Nephron (organoid): ENCODE measurements at regions not wholly inside any gene's neighbourhood (a gene's known extent, or its start where the extent isn't known, plus 50 kb on each side); places are given as distances from the start of the nearest gene placed in this dataset.

Experiments
- H3K27ac Mint-ChIP-seq, 3 experiments: 2 replicates each; pipeline ENCODE4 v1.8.0; 2020; ENCODE audit warnings: mixed read lengths in 3 of 3, mild to moderate bottlenecking in 2 of 3, moderate library complexity in 1 of 3
- H3K27me3 Mint-ChIP-seq: 2 replicates; pipeline ENCODE4 v1.8.0; 2021; ENCODE audit warnings: low read depth, mild to moderate bottlenecking, moderate library complexity, mixed read lengths
- H3K36me3 Mint-ChIP-seq: 2 replicates; pipeline ENCODE4 v1.8.0; 2020; ENCODE audit warnings: low read depth, mixed read lengths
- H3K4me1 Mint-ChIP-seq: 2 replicates; pipeline ENCODE4 v1.8.0; 2020; ENCODE audit warnings: mixed read lengths
- H3K4me3 Mint-ChIP-seq, 3 experiments: 2 replicates each; pipeline ENCODE4 v1.8.0; 2020; ENCODE audit warnings: mild to moderate bottlenecking in 3 of 3, mixed read lengths in 3 of 3, moderate library complexity in 2 of 3
- H3K9me3 Mint-ChIP-seq: 2 replicates; pipeline ENCODE4 v1.8.0; 2020; ENCODE audit warnings: mixed read lengths
- CTCF ChIP-seq, 3 experiments: fragments of 200-600 bp; sonication (generic); IDR thresholded peaks; one replicate each; pipeline ENCODE4 v1.5.0; 2021; ENCODE audit warnings: antibody characterized with exemption in 3 of 3; ENCODE audit not compliant: unreplicated experiment in 3 of 3

DNA sequence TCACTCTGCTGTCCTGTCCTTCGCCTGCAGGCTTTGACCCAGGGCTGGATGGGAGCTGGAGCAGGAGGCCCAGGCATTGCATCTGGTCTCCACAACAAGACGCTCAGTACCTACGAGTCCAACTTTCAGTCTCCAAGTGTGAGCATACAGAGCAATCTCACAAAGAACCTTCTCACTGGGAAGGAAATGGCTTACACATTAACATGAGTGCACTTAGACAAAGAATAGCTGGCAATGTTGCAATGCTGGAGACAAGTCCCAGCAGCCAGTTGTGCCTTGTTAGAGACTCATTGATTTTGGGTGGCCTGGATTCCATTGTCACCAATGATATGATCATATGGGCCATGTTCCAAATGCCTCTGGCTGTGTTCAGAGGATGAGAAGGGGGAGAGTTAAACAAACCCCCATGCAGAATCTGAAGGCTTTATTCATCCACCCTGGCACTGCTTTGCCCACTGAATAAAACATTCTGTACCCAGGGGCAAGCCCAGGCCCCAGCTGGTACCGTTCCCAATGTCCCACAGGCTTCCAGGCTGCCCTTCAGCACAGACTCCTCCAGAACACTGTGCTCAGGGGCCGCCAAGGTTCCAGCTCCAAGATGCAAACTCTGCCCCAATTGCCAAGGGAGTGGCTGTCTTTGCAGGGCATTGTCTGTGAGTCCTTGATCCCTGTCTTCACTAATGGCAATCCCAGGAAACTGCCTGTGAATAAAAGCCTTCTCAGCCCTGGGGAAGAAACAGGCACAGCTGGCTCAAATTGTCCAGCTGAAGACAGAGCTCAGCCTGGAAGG, 185.5 kb downstream of the HSD17B3 start:
- Mint-ChIP-seq H3K36me3 (peaks cover 8% of the 10 kb centered on the region), H3K4me3 (no peak overlapping the region), H3K27ac (peak overlapping the region; percentile 71 to 78 (median 77)), H3K27me3 (peaks cover 24% of the 10 kb centered on the region), H3K4me1 (no peaks in the 10 kb centered on the region), H3K9me3 (peaks cover 18% of the 10 kb centered on the region)
- no peak for TF ChIP-seq CTCF (IDR thresholded peaks at IDR 0.05; ENCODE audit: unreplicated experiment in 3 of 3)

DNA sequence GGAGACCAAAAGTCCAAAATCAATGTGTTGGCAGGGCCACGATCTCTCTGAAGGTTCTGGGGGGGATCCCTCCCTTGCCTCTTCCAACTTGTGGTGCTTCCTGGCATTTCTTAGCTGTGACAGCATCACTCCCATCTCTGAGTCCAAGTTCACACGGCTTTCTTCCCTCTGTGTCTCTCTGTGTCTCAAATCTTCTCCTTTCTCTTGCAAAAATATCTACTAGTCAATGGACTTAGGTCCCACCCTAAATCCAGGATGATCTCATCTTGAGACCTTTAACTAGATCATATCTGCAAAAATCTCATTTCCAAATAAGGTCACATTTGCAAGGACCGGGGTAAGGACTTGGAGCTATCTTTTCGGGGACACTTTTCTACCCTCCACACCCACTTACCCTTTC, 186.1 kb downstream of the HSD17B3 start:
- Mint-ChIP-seq H3K4me3 (no peak overlapping the region), H3K4me1 (no peaks in the 10 kb centered on the region), H3K27ac (peak overlapping the region; percentile 71 to 78 (median 77)), H3K36me3 (peaks cover 7% of the 10 kb centered on the region), H3K9me3 (peaks cover 18% of the 10 kb centered on the region), H3K27me3 (peaks cover 30% of the 10 kb centered on the region)
- no peak for TF ChIP-seq CTCF (IDR thresholded peaks at IDR 0.05; ENCODE audit: unreplicated experiment in 3 of 3)

DNA sequence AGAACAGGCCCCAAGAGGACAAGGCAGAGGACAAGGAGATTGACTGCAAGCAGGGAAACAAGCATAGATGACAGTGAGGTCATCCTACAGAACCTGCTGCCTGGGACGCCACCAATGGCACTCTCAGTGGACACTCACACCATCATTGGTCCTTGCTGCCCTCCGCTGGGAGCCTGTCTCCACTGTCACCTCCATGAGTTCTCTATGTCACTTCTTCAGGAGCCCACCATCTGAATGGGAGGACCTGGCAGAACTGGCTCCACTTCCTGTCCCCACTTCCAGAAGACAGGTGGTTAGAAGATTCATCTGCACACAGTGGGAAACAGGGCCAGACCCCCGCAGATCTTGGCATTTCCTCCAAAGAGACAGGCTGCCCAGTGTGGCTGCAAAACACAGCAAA, 188.9 kb downstream of the HSD17B3 start:
- no peak for TF ChIP-seq CTCF (IDR thresholded peaks at IDR 0.05; ENCODE audit: unreplicated experiment in 3 of 3)
- Mint-ChIP-seq H3K9me3 (peaks cover 10% of the 10 kb centered on the region), H3K27ac (no peak overlapping the region), H3K4me3 (no peak overlapping the region), H3K4me1 (no peaks in the 10 kb centered on the region), H3K36me3 (no peaks in the 10 kb centered on the region), H3K27me3 (peaks cover 43% of the 10 kb centered on the region)

DNA sequence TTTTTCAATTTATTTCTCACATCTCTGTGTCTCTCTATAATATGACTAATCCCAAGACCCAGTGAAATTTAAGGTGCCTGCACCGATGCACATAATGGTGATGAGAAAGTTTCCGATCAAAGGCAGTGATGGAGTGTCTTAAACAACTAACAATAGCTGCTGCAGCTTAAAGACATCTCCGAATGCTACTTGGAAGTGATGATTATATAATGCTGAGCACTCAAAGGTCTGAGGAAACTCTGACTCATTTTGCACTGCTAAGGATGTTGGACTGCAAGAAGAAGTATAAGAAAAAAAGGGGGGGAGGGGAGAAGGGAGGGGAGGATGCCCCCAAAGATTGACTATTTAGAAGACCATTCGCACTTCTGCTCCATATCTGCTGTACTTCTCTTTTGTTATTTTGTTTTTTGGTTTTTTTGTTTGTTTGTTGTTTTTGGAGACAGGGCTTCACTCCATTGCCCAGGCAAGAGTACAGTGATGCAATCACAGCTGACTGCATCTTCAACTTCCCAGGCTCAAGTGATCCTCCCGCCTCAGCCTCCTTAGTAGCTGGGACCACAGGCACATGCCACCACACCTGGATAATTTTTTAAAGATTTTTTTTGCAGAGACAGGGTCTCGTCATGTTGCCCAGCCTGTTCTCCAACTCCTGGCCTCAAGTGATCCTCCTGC, 192.2 kb downstream of the HSD17B3 start:
- Mint-ChIP-seq H3K4me1 (no peaks in the 10 kb centered on the region), H3K36me3 (peaks cover 4% of the 10 kb centered on the region), H3K4me3 (no peak overlapping the region), H3K27me3 (peaks cover 30% of the 10 kb centered on the region), H3K9me3 (peaks cover 11% of the 10 kb centered on the region), H3K27ac (no peak overlapping the region)
- TF ChIP-seq CTCF (IDR thresholded peaks at IDR 0.05; ENCODE audit: unreplicated experiment in 3 of 3): no peak

- Mint-ChIP-seq H3K27ac (no peak overlapping the region), H3K4me1 (no peaks in the 10 kb centered on the region), H3K27me3 (peaks cover 30% of the 10 kb centered on the region), H3K36me3 (peaks cover 4% of the 10 kb centered on the region), H3K9me3 (peaks cover 15% of the 10 kb centered on the region), H3K4me3 (no peak overlapping the region)
- TF ChIP-seq CTCF (IDR thresholded peaks at IDR 0.05; ENCODE audit: unreplicated experiment in 3 of 3): no peak
These were observed 193.1 kb downstream of the HSD17B3 start for GRCh38 chr9:96108691-96109380.
